NB4 (cell line): ENCODE measurements at regions not wholly inside any gene's neighbourhood (a gene's known extent, or its start where the extent isn't known, plus 50 kb on each side); places are given as distances from the start of the nearest gene placed in this dataset.

Source experiments
- POLR2A ChIP-seq: IDR thresholded peaks from 2 replicates; pipeline ENCODE4 v1.6.1; 2011; ENCODE audit warnings: mild to moderate bottlenecking; ENCODE audit not compliant: insufficient read length; ENCODE audit errors: extremely low read depth
- TF ChIP-seq, protein P1 (sequence below): IDR thresholded peaks from one replicate; pipeline ENCODE4 v1.5.1; 2012; ENCODE audit warnings: low read depth, low read length

GRCh38 chr10:98332623-98333269 lies 64.8 kb upstream of the LOXL4 start:
- TF ChIP-seq POLR2A: no peak
- TF ChIP-seq, protein P1, sequence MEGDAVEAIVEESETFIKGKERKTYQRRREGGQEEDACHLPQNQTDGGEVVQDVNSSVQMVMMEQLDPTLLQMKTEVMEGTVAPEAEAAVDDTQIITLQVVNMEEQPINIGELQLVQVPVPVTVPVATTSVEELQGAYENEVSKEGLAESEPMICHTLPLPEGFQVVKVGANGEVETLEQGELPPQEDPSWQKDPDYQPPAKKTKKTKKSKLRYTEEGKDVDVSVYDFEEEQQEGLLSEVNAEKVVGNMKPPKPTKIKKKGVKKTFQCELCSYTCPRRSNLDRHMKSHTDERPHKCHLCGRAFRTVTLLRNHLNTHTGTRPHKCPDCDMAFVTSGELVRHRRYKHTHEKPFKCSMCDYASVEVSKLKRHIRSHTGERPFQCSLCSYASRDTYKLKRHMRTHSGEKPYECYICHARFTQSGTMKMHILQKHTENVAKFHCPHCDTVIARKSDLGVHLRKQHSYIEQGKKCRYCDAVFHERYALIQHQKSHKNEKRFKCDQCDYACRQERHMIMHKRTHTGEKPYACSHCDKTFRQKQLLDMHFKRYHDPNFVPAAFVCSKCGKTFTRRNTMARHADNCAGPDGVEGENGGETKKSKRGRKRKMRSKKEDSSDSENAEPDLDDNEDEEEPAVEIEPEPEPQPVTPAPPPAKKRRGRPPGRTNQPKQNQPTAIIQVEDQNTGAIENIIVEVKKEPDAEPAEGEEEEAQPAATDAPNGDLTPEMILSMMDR: no peak
